Endothelial cell of umbilical vein (primary cell): ENCODE measurements at regions not wholly inside any gene's neighbourhood (a gene's known extent, or its start where the extent isn't known, plus 50 kb on each side); places are given as distances from the start of the nearest gene placed in this dataset.

Experiments
- BruUV-seq: library from RNA; stranded (reverse); fragments of 400-500 nt; replicated peaks from 2 replicates; lab custom pipeline; 2021; lab: Mats Ljungman, UMichigan
- CTCF ChIA-PET: fragments of 300-600, 350-600 bp; sonication (Branson Sonifier 250); formaldehyde crosslinking; loops from one replicate; lab custom pipeline; 2021; ENCODE audit warnings: antibody characterized with exemption, inconsistent platforms; lab: Charles Lee
- POLR2A ChIA-PET: fragments of 300-600, 350-600 bp; sonication (Branson Sonifier 250); formaldehyde crosslinking; loops from one replicate; lab custom pipeline; 2021; ENCODE audit warnings: antibody characterized with exemption, inconsistent platforms; lab: Charles Lee
- DNase-seq: peaks from one replicate; pipeline ENCODE4 v3.0.0-alpha.2; 2011; ENCODE audit warnings: low read depth, low spot score
- FAIRE-seq: peaks from 2 replicates; lab custom pipeline; 2011; peaks lifted over from hg19 to GRCh38; lab: Jason Lieb, UNC
- H2AFZ ChIP-seq: 2 replicates; pipeline ENCODE4 v1.6.0; 2012; ENCODE audit warnings: low read depth, low read length, control low read depth, inconsistent platforms
- H3K27ac ChIP-seq: 2 replicates; pipeline ENCODE4 v1.5.1; 2011; ENCODE audit warnings: low read depth, mild to moderate bottlenecking, control low read depth, low read length, moderate library complexity; ENCODE audit not compliant: insufficient read depth
- H3K27me3 ChIP-seq, 2 experiments: 2 replicates each; pipeline versions ENCODE4 v1.6.0 to v1.6.1; 2011; ENCODE audit warnings: low read length in 2 of 2, mixed read lengths in 1 of 2; ENCODE audit not compliant: control insufficient read depth in 2 of 2, insufficient read depth in 2 of 2
- H3K36me3 ChIP-seq, 2 experiments: 2 replicates in 1 of 2; 3 replicates in 1 of 2; pipeline ENCODE4 v1.5.1; 2011; ENCODE audit warnings: low read length in 2 of 2, mild to moderate bottlenecking in 1 of 2, moderate library complexity in 1 of 2; ENCODE audit not compliant: control insufficient read depth in 2 of 2, insufficient read depth in 2 of 2; ENCODE audit errors: extremely low read depth in 1 of 2
- H3K4me1 ChIP-seq: 3 replicates; pipeline ENCODE4 v1.5.1; 2011; ENCODE audit warnings: mild to moderate bottlenecking, low read length; ENCODE audit not compliant: control insufficient read depth, insufficient read depth; ENCODE audit errors: extremely low read depth
- H3K4me2 ChIP-seq: 2 replicates; pipeline ENCODE4 v1.6.1; 2011; ENCODE audit warnings: low read length, control low read depth, mixed read lengths; ENCODE audit not compliant: insufficient read depth
- H3K4me3 ChIP-seq, 3 experiments: fragments of 200-600 bp in 1 of 3; sonication (generic), shearing (Covaris generic) in 1 of 3; replicated peaks in 1 of 3; 2 replicates each; pipeline ENCODE4 v1.5.1; 2011 to 2016; ENCODE audit warnings: control low read depth in 3 of 3, low read length in 3 of 3, mild to moderate bottlenecking in 2 of 3, inconsistent platforms in 1 of 3, low read depth in 1 of 3, moderate library complexity in 1 of 3; ENCODE audit not compliant: insufficient read depth in 1 of 3
- H3K79me2 ChIP-seq: 2 replicates; pipeline ENCODE4 v1.6.0; 2012; ENCODE audit warnings: low read length, inconsistent platforms; ENCODE audit not compliant: control insufficient read depth, insufficient read depth
- H3K9ac ChIP-seq: replicated peaks from 2 replicates; pipeline ENCODE3; 2011; ENCODE audit warnings: low read length, control low read depth; ENCODE audit not compliant: insufficient read depth; ENCODE audit errors: extremely low read depth
- H3K9me1 ChIP-seq: replicated peaks from 3 replicates; pipeline ENCODE4 v1.6.0; 2011; ENCODE audit warnings: mild to moderate bottlenecking, low read length; ENCODE audit not compliant: control insufficient read depth, insufficient read depth; ENCODE audit errors: extremely low read depth
- H3K9me3 ChIP-seq: replicated peaks from 2 replicates; pipeline ENCODE4 v1.5.1; 2012; ENCODE audit warnings: low read length, inconsistent platforms; ENCODE audit not compliant: control insufficient read depth, insufficient read depth
- H4K20me1 ChIP-seq: replicated peaks from 2 replicates; pipeline ENCODE3; 2011; ENCODE audit warnings: mild to moderate bottlenecking, low read length; ENCODE audit not compliant: control insufficient read depth, insufficient read depth; ENCODE audit errors: extremely low read depth
- EZH2 ChIP-seq: IDR thresholded peaks from 2 replicates; pipeline ENCODE4 v1.6.1; 2012; ENCODE audit warnings: borderline replicate concordance, low read depth, mild to moderate bottlenecking, moderate library complexity, low read length, inconsistent platforms; ENCODE audit not compliant: severe bottlenecking
- FOS ChIP-seq: IDR thresholded peaks from 2 replicates; pipeline ENCODE4 v1.6.1; 2011; ENCODE audit warnings: mild to moderate bottlenecking, low read length, moderate library complexity, borderline replicate concordance; ENCODE audit not compliant: insufficient read depth
- GATA2 ChIP-seq: IDR thresholded peaks from 2 replicates; pipeline ENCODE4 v1.7.0; 2011; ENCODE audit warnings: low read depth, mild to moderate bottlenecking, moderate library complexity, mixed read lengths, low read length; ENCODE audit not compliant: insufficient read length, insufficient read depth
- JUN ChIP-seq: IDR thresholded peaks from 2 replicates; pipeline ENCODE4 v1.6.1; 2011; ENCODE audit warnings: borderline replicate concordance, low read depth; ENCODE audit not compliant: insufficient read length, insufficient read depth
- MYC ChIP-seq: IDR thresholded peaks from one replicate; pipeline ENCODE4 v1.6.1; 2011; ENCODE audit warnings: mild to moderate bottlenecking, low read depth, low read length
- POLR2A ChIP-seq: IDR thresholded peaks from 2 replicates; pipeline ENCODE4 v1.6.1; 2012; ENCODE audit warnings: low read depth, mild to moderate bottlenecking, control low read depth, low read length
- POLR2AphosphoS5 ChIP-seq: IDR thresholded peaks from 2 replicates; pipeline ENCODE4 v1.6.1; 2012; ENCODE audit warnings: low read depth, mild to moderate bottlenecking, control low read depth, low read length, moderate library complexity; ENCODE audit not compliant: insufficient read depth
- dilution Hi-C: fragments of 300-500 bp; cut with MboI; formaldehyde crosslinking; loops from one replicate; pipeline ENCODE4 v1.15.0; 2019; ENCODE audit warnings: low sequenced_read_pairs; ENCODE audit not compliant: extremely low pct_ligation_motif_present
- intact Hi-C: fragments of 100-400 bp; cut with micrococcal nuclease; formaldehyde crosslinking; loops from one replicate; pipeline ENCODE4 v1.10.0; 2022
- TF ChIP-seq, protein P1 (sequence below), 2 donors: IDR thresholded peaks; 1 replicate in 1 of 2; 2 replicates in 1 of 2; pipeline ENCODE4 v1.5.1; 2011; ENCODE audit warnings: low read length in 2 of 2, mild to moderate bottlenecking in 2 of 2, moderate library complexity in 2 of 2, control low read depth in 1 of 2, inconsistent platforms in 1 of 2, low read depth in 1 of 2; ENCODE audit not compliant: insufficient read depth in 1 of 2; ENCODE audit errors: extremely low read depth in 1 of 2
- TF ChIP-seq, protein P2 (sequence below): IDR thresholded peaks from 2 replicates; pipeline ENCODE4 v1.6.1; 2011; ENCODE audit not compliant: insufficient read depth, insufficient read length

DNA sequence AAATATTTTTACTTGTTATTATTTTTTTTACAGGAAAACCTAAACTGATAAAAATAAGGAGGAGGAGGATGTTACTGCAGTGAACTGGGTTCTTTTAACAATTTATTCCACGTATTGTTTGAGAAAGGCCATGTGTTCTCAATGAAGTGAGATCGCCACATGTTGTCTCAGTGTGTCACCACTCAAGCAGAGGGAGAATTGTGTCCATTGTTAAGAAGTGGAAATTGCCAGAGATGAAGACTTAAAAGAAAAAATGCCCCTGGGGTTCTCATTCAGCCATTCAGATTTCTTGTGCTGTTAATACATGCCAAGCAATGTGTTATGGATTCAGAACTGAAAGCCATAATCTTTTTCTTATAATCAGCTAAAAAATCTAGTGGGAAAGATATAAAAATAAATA, 297.1 kb downstream of the NSUN3 start:
- ChIA-PET POLR2A (no interaction called here), CTCF (no interaction called here)
- Histone ChIP-seq H3K9me3 (no peaks in the 10 kb centered on the region), H3K36me3 (no peaks in the 10 kb centered on the region), H3K4me2 (no peak overlapping the region), H3K9me1 (no peaks in the 10 kb centered on the region), H4K20me1 (no peaks in the 10 kb centered on the region), H3K4me1 (no peaks in the 10 kb centered on the region), H3K79me2 (no peaks in the 10 kb centered on the region), H3K27me3 (no peaks in the 10 kb centered on the region), H2AFZ (no peak overlapping the region), H3K27ac (no peak overlapping the region), H3K9ac (no peak overlapping the region), H3K4me3 (no peak overlapping the region)
- no peak for FAIRE-seq
- TF ChIP-seq, protein P1, sequence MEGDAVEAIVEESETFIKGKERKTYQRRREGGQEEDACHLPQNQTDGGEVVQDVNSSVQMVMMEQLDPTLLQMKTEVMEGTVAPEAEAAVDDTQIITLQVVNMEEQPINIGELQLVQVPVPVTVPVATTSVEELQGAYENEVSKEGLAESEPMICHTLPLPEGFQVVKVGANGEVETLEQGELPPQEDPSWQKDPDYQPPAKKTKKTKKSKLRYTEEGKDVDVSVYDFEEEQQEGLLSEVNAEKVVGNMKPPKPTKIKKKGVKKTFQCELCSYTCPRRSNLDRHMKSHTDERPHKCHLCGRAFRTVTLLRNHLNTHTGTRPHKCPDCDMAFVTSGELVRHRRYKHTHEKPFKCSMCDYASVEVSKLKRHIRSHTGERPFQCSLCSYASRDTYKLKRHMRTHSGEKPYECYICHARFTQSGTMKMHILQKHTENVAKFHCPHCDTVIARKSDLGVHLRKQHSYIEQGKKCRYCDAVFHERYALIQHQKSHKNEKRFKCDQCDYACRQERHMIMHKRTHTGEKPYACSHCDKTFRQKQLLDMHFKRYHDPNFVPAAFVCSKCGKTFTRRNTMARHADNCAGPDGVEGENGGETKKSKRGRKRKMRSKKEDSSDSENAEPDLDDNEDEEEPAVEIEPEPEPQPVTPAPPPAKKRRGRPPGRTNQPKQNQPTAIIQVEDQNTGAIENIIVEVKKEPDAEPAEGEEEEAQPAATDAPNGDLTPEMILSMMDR (IDR thresholded peaks at IDR 0.05; ENCODE audit: extremely low read depth in 1 of 2, insufficient read depth in 1 of 2, low read depth in 1 of 2, low read length in 2 of 2): no peak
- TF ChIP-seq POLR2AphosphoS5: no peak
- TF ChIP-seq FOS: no peak
- no peak for TF ChIP-seq EZH2
- TF ChIP-seq JUN: no peak
- TF ChIP-seq MYC: no peak
- no TSS peak for BruUV-seq
- dilution Hi-C loops: no loop called here
- intact Hi-C loops: no loop called here
- DNase-seq: no peak

DNA sequence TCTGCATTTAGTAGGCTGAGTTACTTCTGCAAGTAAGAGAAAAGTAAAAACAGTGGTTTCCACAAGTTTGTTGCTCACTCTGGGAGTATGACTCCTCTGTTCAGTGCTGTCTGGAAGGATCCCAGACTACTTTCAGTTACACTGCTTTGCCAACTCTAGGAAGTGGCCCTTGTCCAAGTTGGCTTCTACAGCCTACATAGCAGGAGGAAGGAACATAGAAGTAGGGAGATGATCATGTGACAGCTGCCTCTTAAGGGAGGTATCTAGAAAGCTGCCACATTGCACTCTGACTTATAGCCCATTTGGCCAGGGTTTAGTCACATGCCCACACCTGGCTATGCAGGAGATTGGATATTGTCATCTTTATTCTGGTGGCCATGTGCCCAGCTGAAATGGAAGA, 298.1 kb downstream of the NSUN3 start:
- CTCF ChIA-PET: no interaction called here
- H3K79me2 ChIP-seq: no peaks in the 10 kb centered on the region
- dilution Hi-C loops (no loop called here), intact Hi-C loops (no loop called here)
- no peak overlapping the region for H3K27ac ChIP-seq
- no peaks in the 10 kb centered on the region for H3K9me3 ChIP-seq
- no peak overlapping the region for H3K4me3 ChIP-seq
- DNase-seq (no peak), FAIRE-seq (no peak)
- no peaks in the 10 kb centered on the region for H3K9me1 ChIP-seq
- no peak overlapping the region for H2AFZ ChIP-seq
- POLR2A ChIA-PET: no interaction called here
- no peaks in the 10 kb centered on the region for H3K27me3 ChIP-seq
- TF ChIP-seq POLR2A (no peak), GATA2 (no peak), JUN (no peak), EZH2 (no peak), FOS (no peak), MYC (no peak), POLR2AphosphoS5 (no peak)
- TF ChIP-seq, protein P1 (IDR thresholded peaks at IDR 0.05; ENCODE audit: extremely low read depth in 1 of 2, insufficient read depth in 1 of 2, low read depth in 1 of 2, low read length in 2 of 2): no peak
- TF ChIP-seq, protein P2, sequence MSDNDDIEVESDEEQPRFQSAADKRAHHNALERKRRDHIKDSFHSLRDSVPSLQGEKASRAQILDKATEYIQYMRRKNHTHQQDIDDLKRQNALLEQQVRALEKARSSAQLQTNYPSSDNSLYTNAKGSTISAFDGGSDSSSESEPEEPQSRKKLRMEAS: no peak
- H3K36me3 ChIP-seq: no peaks in the 10 kb centered on the region
- H3K4me2 ChIP-seq: no peak overlapping the region
- no peaks in the 10 kb centered on the region for H4K20me1 ChIP-seq
- no peaks in the 10 kb centered on the region for H3K4me1 ChIP-seq
- no TSS peak for BruUV-seq
- H3K9ac ChIP-seq: no peak overlapping the region
